HCT116 (cell line): ENCODE measurements at regions not wholly inside any gene's neighbourhood (a gene's known extent, or its start where the extent isn't known, plus 50 kb on each side); places are given as distances from the start of the nearest gene placed in this dataset.

Experiments used
- ATAC-seq: fragments of 200-7000 bp; cut with Tn5 transposase; 2 replicates; pipeline ENCODE4 v1.9.1; 2020; ENCODE audit warnings: mild to moderate bottlenecking, moderate library complexity
- BruUV-seq: library from RNA; stranded (reverse); fragments of 400-500 nt; replicated peaks from 2 replicates; lab custom pipeline; 2021; lab: Mats Ljungman, UMichigan
- CTCF ChIA-PET: fragments of 300-600 bp; sonication (Branson Sonifier 250); formaldehyde crosslinking; loops from one replicate; lab custom pipeline; 2021; ENCODE audit warnings: antibody characterized with exemption; lab: Charles Lee
- POLR2A ChIA-PET: fragments of 300-600, 350-600 bp; sonication (Branson Sonifier 250); formaldehyde crosslinking; loops from one replicate; lab custom pipeline; 2021; ENCODE audit warnings: antibody characterized with exemption; lab: Charles Lee
- RAD21 ChIA-PET, 2 experiments: fragments of 300-600 bp; sonication (Branson Sonifier 250); formaldehyde crosslinking; loops; one replicate each; lab custom pipeline; 2023; ENCODE audit warnings: low total read pairs in 2 of 2; ENCODE audit not compliant: uncharacterized antibody in 2 of 2, unreplicated experiment in 2 of 2, low non-redundant PET in 1 of 2; lab: Charles Lee
- DNase-seq: peaks from one replicate; pipeline ENCODE4 v3.0.0-alpha.2; 2010; ENCODE audit warnings: low read depth, low spot score
- H2AFZ ChIP-seq: fragments of 200-600 bp; shearing (Covaris generic), sonication (generic); 2 replicates; pipeline ENCODE4 v1.6.1; 2017; ENCODE audit warnings: low read depth, mixed run types, mixed read lengths, antibody characterized with exemption, low read length; ENCODE audit not compliant: poor library complexity, severe bottlenecking
- H3K27ac ChIP-seq: 2 replicates; pipeline ENCODE4 v1.5.1; 2012; ENCODE audit warnings: low read depth, low read length
- H3K27me3 ChIP-seq: fragments of 200-600 bp; sonication (generic); 2 replicates; pipeline ENCODE4 v1.6.1; 2016; ENCODE audit warnings: mixed run types, low read length, mixed read lengths; ENCODE audit not compliant: insufficient read depth
- H3K36me3 ChIP-seq, 2 experiments: fragments of 200-500 bp in 1 of 2; fragments of 200-600 bp in 1 of 2; sonication (Bioruptor generic) in 1 of 2; sonication (generic) in 1 of 2; 2 replicates each; pipeline versions ENCODE4 v1.5.1 to v1.6.1; 2014 to 2016; ENCODE audit warnings: low read length in 2 of 2, inconsistent platforms in 1 of 2, mixed read lengths in 1 of 2, mixed run types in 1 of 2; ENCODE audit not compliant: insufficient read depth in 2 of 2, control insufficient read depth in 1 of 2
- H3K4me1 ChIP-seq, 2 experiments: fragments of 200-600 bp in 1 of 2; sonication (generic) in 1 of 2; 2 replicates each; pipeline versions ENCODE4 v1.5.1 to v1.6.1; 2012 to 2017; ENCODE audit warnings: low read length in 2 of 2, inconsistent platforms in 1 of 2, mild to moderate bottlenecking in 1 of 2, mixed read lengths in 1 of 2, mixed run types in 1 of 2, moderate library complexity in 1 of 2; ENCODE audit not compliant: insufficient read depth in 2 of 2, control insufficient read depth in 1 of 2
- H3K4me2 ChIP-seq: fragments of 200-600 bp; sonication (generic); 2 replicates; pipeline ENCODE4 v1.6.1; 2017; ENCODE audit warnings: mixed run types, low read length, mixed read lengths
- H3K4me3 ChIP-seq, 2 experiments: fragments of 200-600 bp in 1 of 2; sonication (generic) in 1 of 2; replicated peaks in 1 of 2; 2 replicates each; pipeline ENCODE4 v1.5.1; 2011 to 2016; ENCODE audit warnings: low read length in 2 of 2, control low read depth in 1 of 2, low read depth in 1 of 2, mild to moderate bottlenecking in 1 of 2, mixed read lengths in 1 of 2, mixed run types in 1 of 2
- H3K79me2 ChIP-seq: fragments of 200-600 bp; sonication (generic); 2 replicates; pipeline ENCODE4 v1.6.1; 2017; ENCODE audit warnings: mild to moderate bottlenecking, mixed run types, low read length, moderate library complexity, mixed read lengths; ENCODE audit not compliant: insufficient read depth
- H3K9ac ChIP-seq: fragments of 200-600 bp; sonication (generic); 2 replicates; pipeline ENCODE4 v1.6.1; 2016; ENCODE audit warnings: low read length, mixed read lengths
- H3K9me2 ChIP-seq: fragments of 200-600 bp; sonication (generic), shearing (Covaris generic); 2 replicates; pipeline ENCODE4 v1.6.1; 2017; ENCODE audit warnings: mixed run types, mild to moderate bottlenecking, moderate library complexity; ENCODE audit not compliant: insufficient read depth
- H3K9me3 ChIP-seq, 2 experiments: fragments of 200-500 bp in 1 of 2; fragments of 200-600 bp in 1 of 2; sonication (Bioruptor generic) in 1 of 2; sonication (generic) in 1 of 2; 2 replicates each; pipeline ENCODE4 v1.6.1; 2014 to 2017; ENCODE audit warnings: low read length in 2 of 2, mixed read lengths in 2 of 2, inconsistent platforms in 1 of 2, low read depth in 1 of 2, mild to moderate bottlenecking in 1 of 2, mixed run types in 1 of 2, moderate library complexity in 1 of 2; ENCODE audit not compliant: control insufficient read depth in 1 of 2, insufficient read depth in 1 of 2
- H4K20me1 ChIP-seq: fragments of 200-600 bp; sonication (generic), shearing (Covaris generic); 2 replicates; pipeline ENCODE4 v1.6.1; 2017; ENCODE audit warnings: mixed run types, mild to moderate bottlenecking, moderate library complexity; ENCODE audit not compliant: insufficient read depth
- EGR1 ChIP-seq: IDR thresholded peaks from 2 replicates; pipeline ENCODE4 v1.6.1; 2012; ENCODE audit warnings: low read depth
- ELF1 ChIP-seq: IDR thresholded peaks from 2 replicates; pipeline ENCODE4 v1.6.1; 2012; ENCODE audit warnings: low read depth, borderline replicate concordance
- EZH2 ChIP-seq: fragments of 200-600 bp; sonication (generic); IDR thresholded peaks from 2 replicates; pipeline ENCODE4 v1.6.1; 2017; ENCODE audit warnings: antibody characterized with exemption, mixed run types
- EZH2phosphoT487 ChIP-seq: fragments of 200-600 bp; IDR thresholded peaks from 2 replicates; pipeline ENCODE4 v1.6.1; 2018; ENCODE audit warnings: antibody characterized with exemption, borderline replicate concordance
- POLR2A ChIP-seq: IDR thresholded peaks from 2 replicates; pipeline ENCODE4 v1.7.0; 2011; ENCODE audit warnings: borderline replicate concordance; ENCODE audit not compliant: insufficient read depth, insufficient read length; ENCODE audit errors: extremely low read depth
- RAD21 ChIP-seq: IDR thresholded peaks from 2 replicates; pipeline ENCODE4 v1.6.1; 2012; ENCODE audit warnings: low read depth, mild to moderate bottlenecking
- SIN3A ChIP-seq: IDR thresholded peaks from 2 replicates; pipeline ENCODE4 v1.6.1; 2012; ENCODE audit warnings: low read depth
- SRF ChIP-seq: IDR thresholded peaks from 2 replicates; pipeline ENCODE4 v1.6.1; 2012; ENCODE audit warnings: low read depth
- ZFX ChIP-seq: fragments of 450-650 bp; IDR thresholded peaks from 2 replicates; pipeline ENCODE4 v1.6.1; 2017
- ZNF274 ChIP-seq: fragments of 200-500 bp; sonication (Bioruptor generic); IDR thresholded peaks from 2 replicates; pipeline ENCODE4 v1.6.1; 2014; ENCODE audit warnings: mild to moderate bottlenecking, low read depth, low read length, inconsistent platforms
- intact Hi-C: fragments of 100-400 bp; cut with micrococcal nuclease; formaldehyde crosslinking; loops from 2 replicates; pipeline ENCODE4 v1.10.0; 2022
- TF ChIP-seq, protein P1 (sequence below): IDR thresholded peaks from 2 replicates; pipeline ENCODE4 v1.6.1; 2012; ENCODE audit warnings: low read depth
- TF ChIP-seq, protein P2 (sequence below): IDR thresholded peaks from 2 replicates; pipeline ENCODE4 v1.6.1; 2012
- TF ChIP-seq, protein P3 (sequence below): IDR thresholded peaks from 2 replicates; pipeline ENCODE4 v1.6.1; 2011; ENCODE audit warnings: mild to moderate bottlenecking, low read length, moderate library complexity; ENCODE audit not compliant: insufficient replicate concordance; ENCODE audit errors: extremely low read depth
- TF ChIP-seq, protein P4 (sequence below): IDR thresholded peaks from 2 replicates; pipeline ENCODE4 v1.6.1; 2012

DNA sequence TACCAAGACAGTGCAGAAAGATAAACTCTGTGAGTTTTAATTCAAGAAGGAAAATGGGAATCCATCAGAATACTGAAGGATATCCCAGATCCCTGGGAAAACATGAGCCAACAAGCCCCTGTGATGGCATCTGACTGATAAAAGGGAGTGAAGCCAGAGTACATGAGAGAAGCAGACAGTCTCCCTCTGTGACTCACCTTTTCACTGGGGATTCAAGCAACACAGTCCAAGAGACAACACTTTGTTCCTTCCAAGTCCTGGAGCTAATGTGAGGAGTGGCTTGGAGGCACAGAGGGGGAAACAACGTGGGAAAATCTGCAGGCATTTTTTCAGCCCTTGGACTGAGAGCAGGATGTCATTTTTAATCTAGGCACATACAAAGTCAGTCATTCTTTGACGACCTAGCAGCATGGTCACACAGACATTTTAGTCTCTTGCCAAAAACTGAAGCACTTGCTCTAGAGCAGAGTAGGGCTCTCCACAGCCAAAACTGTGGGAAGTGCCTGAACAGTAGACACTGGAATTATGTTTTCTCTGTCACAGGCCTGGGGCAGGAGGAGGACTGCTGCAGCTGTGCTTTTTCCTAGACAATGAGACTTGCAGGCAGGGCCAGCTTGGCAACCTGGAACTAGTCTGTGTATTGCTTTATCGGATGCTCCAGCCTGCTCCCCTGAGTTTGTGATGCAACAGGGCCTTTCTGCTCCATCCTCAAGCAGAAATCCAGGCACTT, 465.0 kb upstream of the GJE1 start (continued):
- TF ChIP-seq EZH2phosphoT487 (no peak), SIN3A (no peak), EZH2 (no peak), POLR2A (no peak)
- TF ChIP-seq, all 23 proteins: peak for 0

DNA sequence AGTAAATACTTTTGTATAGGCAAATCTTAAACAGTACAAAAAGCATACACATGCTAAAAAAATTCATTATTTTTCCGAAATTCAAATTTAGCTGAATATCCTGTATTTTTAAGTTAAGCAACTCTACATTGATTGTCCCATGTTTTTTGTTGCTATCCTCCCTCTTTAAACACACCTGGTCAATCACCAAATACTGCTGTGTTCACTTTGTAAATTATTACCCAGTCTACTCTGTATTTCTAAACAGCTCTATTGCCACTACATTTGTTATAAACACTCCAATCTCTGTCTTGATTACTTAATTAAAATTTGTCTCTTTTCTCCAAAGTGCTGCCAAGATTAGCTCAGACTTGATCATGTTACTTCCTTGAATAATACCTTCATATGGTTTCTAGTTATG, 466.5 kb upstream of the GJE1 start:
- Histone ChIP-seq H3K9me3 (no peaks in the 10 kb centered on the region), H3K4me1 (no peaks in the 10 kb centered on the region), H3K27me3 (no peaks in the 10 kb centered on the region), H3K4me2 (no peak overlapping the region), H3K27ac (no peak overlapping the region), H2AFZ (no peak overlapping the region), H3K79me2 (no peaks in the 10 kb centered on the region), H4K20me1 (no peaks in the 10 kb centered on the region), H3K9ac (no peak overlapping the region), H3K36me3 (no peaks in the 10 kb centered on the region), H3K4me3 (no peak overlapping the region), H3K9me2 (no peaks in the 10 kb centered on the region)
- CTCF ChIA-PET, result interaction anchor here (1.6 kb wide), 1 partner anchor 10 kb away, joined by 7 read pairs; no protein-coding TSS in a partner anchor
- POLR2A ChIA-PET, result no interaction called here
- ATAC-seq (no peak), DNase-seq (no peak)
- intact Hi-C loops, result no loop called here
- RAD21 ChIA-PET, result no interaction called here
- no TSS peak for BruUV-seq
- no peak for TF ChIP-seq SIN3A
- TF ChIP-seq ZFX, result no peak
- TF ChIP-seq, protein P1, sequence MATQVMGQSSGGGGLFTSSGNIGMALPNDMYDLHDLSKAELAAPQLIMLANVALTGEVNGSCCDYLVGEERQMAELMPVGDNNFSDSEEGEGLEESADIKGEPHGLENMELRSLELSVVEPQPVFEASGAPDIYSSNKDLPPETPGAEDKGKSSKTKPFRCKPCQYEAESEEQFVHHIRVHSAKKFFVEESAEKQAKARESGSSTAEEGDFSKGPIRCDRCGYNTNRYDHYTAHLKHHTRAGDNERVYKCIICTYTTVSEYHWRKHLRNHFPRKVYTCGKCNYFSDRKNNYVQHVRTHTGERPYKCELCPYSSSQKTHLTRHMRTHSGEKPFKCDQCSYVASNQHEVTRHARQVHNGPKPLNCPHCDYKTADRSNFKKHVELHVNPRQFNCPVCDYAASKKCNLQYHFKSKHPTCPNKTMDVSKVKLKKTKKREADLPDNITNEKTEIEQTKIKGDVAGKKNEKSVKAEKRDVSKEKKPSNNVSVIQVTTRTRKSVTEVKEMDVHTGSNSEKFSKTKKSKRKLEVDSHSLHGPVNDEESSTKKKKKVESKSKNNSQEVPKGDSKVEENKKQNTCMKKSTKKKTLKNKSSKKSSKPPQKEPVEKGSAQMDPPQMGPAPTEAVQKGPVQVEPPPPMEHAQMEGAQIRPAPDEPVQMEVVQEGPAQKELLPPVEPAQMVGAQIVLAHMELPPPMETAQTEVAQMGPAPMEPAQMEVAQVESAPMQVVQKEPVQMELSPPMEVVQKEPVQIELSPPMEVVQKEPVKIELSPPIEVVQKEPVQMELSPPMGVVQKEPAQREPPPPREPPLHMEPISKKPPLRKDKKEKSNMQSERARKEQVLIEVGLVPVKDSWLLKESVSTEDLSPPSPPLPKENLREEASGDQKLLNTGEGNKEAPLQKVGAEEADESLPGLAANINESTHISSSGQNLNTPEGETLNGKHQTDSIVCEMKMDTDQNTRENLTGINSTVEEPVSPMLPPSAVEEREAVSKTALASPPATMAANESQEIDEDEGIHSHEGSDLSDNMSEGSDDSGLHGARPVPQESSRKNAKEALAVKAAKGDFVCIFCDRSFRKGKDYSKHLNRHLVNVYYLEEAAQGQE, result no peak
- no peak for TF ChIP-seq POLR2A
- TF ChIP-seq RAD21, result no peak
- TF ChIP-seq, protein P2, sequence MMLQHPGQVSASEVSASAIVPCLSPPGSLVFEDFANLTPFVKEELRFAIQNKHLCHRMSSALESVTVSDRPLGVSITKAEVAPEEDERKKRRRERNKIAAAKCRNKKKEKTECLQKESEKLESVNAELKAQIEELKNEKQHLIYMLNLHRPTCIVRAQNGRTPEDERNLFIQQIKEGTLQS, result no peak
- no peak for TF ChIP-seq ELF1
- TF ChIP-seq, protein P3, sequence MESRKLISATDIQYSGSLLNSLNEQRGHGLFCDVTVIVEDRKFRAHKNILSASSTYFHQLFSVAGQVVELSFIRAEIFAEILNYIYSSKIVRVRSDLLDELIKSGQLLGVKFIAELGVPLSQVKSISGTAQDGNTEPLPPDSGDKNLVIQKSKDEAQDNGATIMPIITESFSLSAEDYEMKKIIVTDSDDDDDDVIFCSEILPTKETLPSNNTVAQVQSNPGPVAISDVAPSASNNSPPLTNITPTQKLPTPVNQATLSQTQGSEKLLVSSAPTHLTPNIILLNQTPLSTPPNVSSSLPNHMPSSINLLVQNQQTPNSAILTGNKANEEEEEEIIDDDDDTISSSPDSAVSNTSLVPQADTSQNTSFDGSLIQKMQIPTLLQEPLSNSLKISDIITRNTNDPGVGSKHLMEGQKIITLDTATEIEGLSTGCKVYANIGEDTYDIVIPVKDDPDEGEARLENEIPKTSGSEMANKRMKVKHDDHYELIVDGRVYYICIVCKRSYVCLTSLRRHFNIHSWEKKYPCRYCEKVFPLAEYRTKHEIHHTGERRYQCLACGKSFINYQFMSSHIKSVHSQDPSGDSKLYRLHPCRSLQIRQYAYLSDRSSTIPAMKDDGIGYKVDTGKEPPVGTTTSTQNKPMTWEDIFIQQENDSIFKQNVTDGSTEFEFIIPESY, result no peak
- TF ChIP-seq ZNF274, result no peak
- TF ChIP-seq, protein P4, sequence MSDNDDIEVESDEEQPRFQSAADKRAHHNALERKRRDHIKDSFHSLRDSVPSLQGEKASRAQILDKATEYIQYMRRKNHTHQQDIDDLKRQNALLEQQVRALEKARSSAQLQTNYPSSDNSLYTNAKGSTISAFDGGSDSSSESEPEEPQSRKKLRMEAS, result no peak
- no peak for TF ChIP-seq EGR1
- TF ChIP-seq SRF, result no peak
